Adrenal gland (tissue), 9 donors: ENCODE measurements at regions not wholly inside any gene's neighbourhood (a gene's known extent, or its start where the extent isn't known, plus 50 kb on each side); places are given as distances from the start of the nearest gene placed in this dataset.
A peak's percentile ranks its signal among the peaks of the same experiment; 100 is the strongest.

Experiments used
- DNase-seq, 7 donors: peaks; one replicate each; pipeline ENCODE4 v3.0.0-alpha.2; 2019 to 2020
- H3K27ac ChIP-seq, 5 donors: fragments of 200-600 bp; sonication (generic) in 4 of 5; 1 replicate in 3 of 5; 2 replicates in 2 of 5; pipeline versions ENCODE4 v1.5.1 to v1.8.0; 2016 to 2020; ENCODE audit warnings: mild to moderate bottlenecking in 1 of 5
- H3K27me3 ChIP-seq: fragments of 200-600 bp; 2 replicates; pipeline ENCODE4 v1.8.0; 2021
- H3K36me3 ChIP-seq, 2 donors: fragments of 200-600 bp; replicated peaks in 1 of 2; 1 replicate in 1 of 2; 2 replicates in 1 of 2; pipeline versions ENCODE4 v1.5.1 to v1.8.0; 2018 to 2022
- H3K4me1 ChIP-seq, 2 donors: fragments of 200-600 bp; replicated peaks in 1 of 2; 1 replicate in 1 of 2; 2 replicates in 1 of 2; pipeline versions ENCODE4 v1.5.1 to v1.8.0; 2018 to 2021
- H3K4me3 ChIP-seq, 4 donors: fragments of 200-600 bp; sonication (generic) in 3 of 4; one replicate each; pipeline ENCODE4 v1.5.1; 2016 to 2018
- H3K9me3 ChIP-seq, 3 donors: fragments of 200-600 bp; sonication (generic) in 1 of 3; replicated peaks in 1 of 3; 1 replicate in 2 of 3; 2 replicates in 1 of 3; pipeline versions ENCODE4 v1.5.1 to v1.8.0; 2016 to 2021
- CTCF ChIP-seq, 6 experiments: fragments of 450-650 bp in 4 of 6; fragments of 200-600 bp in 2 of 6; sonication (generic) in 1 of 6; IDR thresholded peaks; 1 replicate in 5 of 6; 2 replicates in 1 of 6; pipeline versions ENCODE4 v1.5.1 to v1.8.0; 2016 to 2021; ENCODE audit warnings: antibody characterized with exemption in 6 of 6, mild to moderate bottlenecking in 2 of 6, moderate library complexity in 1 of 6
- POLR2A ChIP-seq, 2 donors: fragments of 450-650 bp; IDR thresholded peaks; one replicate each; pipeline ENCODE4 v1.6.1; 2017; ENCODE audit warnings: antibody characterized with exemption in 2 of 2, mild to moderate bottlenecking in 2 of 2, moderate library complexity in 1 of 2
- WGBS, 4 donors: extraction: QIAGEN DNeasy Blood & Tissue Kit in 2 of 4; methylation state at CpG; one replicate each; pipeline versions ENCODE4 v1.1.5 to v1.1.7; 2013 to 2017; 5-methylcytosine and 5-hydroxymethylcytosine counted together
- intact Hi-C, 2 donors: fragments of 100-400 bp; cut with DNase I; formaldehyde crosslinking; loops; one replicate each; pipeline versions ENCODE4 v1.14.1 to v1.15.0; 2022 to 2023
- donor health status: healthy with polysubstance abuse.
- donor health status: Bipolar disorder and iron deficiency.
- donor health status: DM: yes; HTN: yes; CAD: no.
- donor health status: DM: no; HTN: no; CAD: no.
- donor health status: DM: no; HTN: no; CAD: no.

- peak in 1 of 7 donors; percentile 19 for DNase-seq
These were observed 1025.1 kb upstream of the CDH8 start for GRCh38 chr16:63061319-63061718.

GRCh38 chr16:63059676-63060075, 1023.4 kb upstream of the CDH8 start:
- no peak overlapping the region for H3K27ac ChIP-seq
- no peak overlapping the region for H3K4me3 ChIP-seq
- H3K9me3 ChIP-seq, result no peaks in the 10 kb centered on the region
- intact Hi-C loops, result no loop called here
- no peaks in the 10 kb centered on the region for H3K36me3 ChIP-seq
- no peaks in the 10 kb centered on the region for H3K4me1 ChIP-seq
- no peak for TF ChIP-seq POLR2A (IDR thresholded peaks at IDR 0.05)
- no peak for TF ChIP-seq CTCF (IDR thresholded peaks at IDR 0.05)
- no peaks in the 10 kb centered on the region for H3K27me3 ChIP-seq
- WGBS, 4 donors, result 85 to 86% (median 85%) methylated on average over 6 of the region's 6 CpGs
- no peak for DNase-seq

More at GRCh38 chr16:63061319-63061718, 1025.1 kb upstream of the CDH8 start:
- intact Hi-C loops, result no loop called here
- TF ChIP-seq CTCF (IDR thresholded peaks at IDR 0.05), result no peak
- no peak for TF ChIP-seq POLR2A (IDR thresholded peaks at IDR 0.05)
- H3K27ac ChIP-seq, result no peak overlapping the region
- WGBS, 4 donors, result 87 to 92% (median 88%) methylated on average over 7 to 10 of the region's 10 CpGs
- H3K27me3 ChIP-seq, result no peaks in the 10 kb centered on the region
- H3K36me3 ChIP-seq, result no peaks in the 10 kb centered on the region
- H3K4me1 ChIP-seq, result no peaks in the 10 kb centered on the region
- no peaks in the 10 kb centered on the region for H3K9me3 ChIP-seq
- no peak overlapping the region for H3K4me3 ChIP-seq

- no peaks in the 10 kb centered on the region for H3K9me3 ChIP-seq
- no peaks in the 10 kb centered on the region for H3K27me3 ChIP-seq
- WGBS, 4 donors, result 64 to 81% (median 68%) methylated on average over 3 of the region's 3 CpGs
- intact Hi-C loops, result no loop called here
- H3K27ac ChIP-seq, result no peak overlapping the region
- no peak for TF ChIP-seq CTCF (IDR thresholded peaks at IDR 0.05)
- no peak for TF ChIP-seq POLR2A (IDR thresholded peaks at IDR 0.05)
- H3K4me3 ChIP-seq, result no peak overlapping the region
- DNase-seq, result no peak
- no peaks in the 10 kb centered on the region for H3K36me3 ChIP-seq
- H3K4me1 ChIP-seq, result no peaks in the 10 kb centered on the region
These were observed 1021.1 kb upstream of the CDH8 start for GRCh38 chr16:63057341-63057740.

DNA sequence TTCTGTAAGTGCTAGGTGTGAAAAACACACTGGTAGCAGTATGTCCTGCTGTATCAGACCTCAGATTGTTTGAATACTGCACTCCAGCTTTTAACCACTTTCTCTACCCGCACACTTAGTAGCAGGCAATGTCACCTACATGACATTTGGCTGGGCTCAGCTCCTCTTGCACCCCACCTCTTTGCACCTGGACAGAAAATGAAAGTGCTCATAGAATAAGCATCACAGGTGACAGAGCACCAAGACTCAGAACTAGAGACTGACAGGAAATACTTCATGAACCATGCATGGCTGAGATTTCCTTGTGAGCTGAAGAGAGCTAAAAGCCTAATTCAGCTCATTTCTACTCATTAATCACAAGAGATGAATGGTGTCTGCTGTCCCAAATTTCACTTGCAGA, 1014.2 kb upstream of the CDH8 start:
- no peak for DNase-seq
- H3K27ac ChIP-seq, result no peak overlapping the region
- H3K27me3 ChIP-seq, result no peaks in the 10 kb centered on the region
- H3K36me3 ChIP-seq, result no peaks in the 10 kb centered on the region
- H3K9me3 ChIP-seq, result no peaks in the 10 kb centered on the region
- 87 to 100% (median 93%) methylated on average over 1 of the region's 1 CpG for WGBS, 4 donors
- no peaks in the 10 kb centered on the region for H3K4me1 ChIP-seq
- TF ChIP-seq CTCF (IDR thresholded peaks at IDR 0.05) (no peak), POLR2A (IDR thresholded peaks at IDR 0.05) (no peak)
- intact Hi-C loops, result no loop called here
- H3K4me3 ChIP-seq, result no peak overlapping the region
